D721Med (cell line): ENCODE measurements at regions not wholly inside any gene's neighbourhood (a gene's known extent, or its start where the extent isn't known, plus 50 kb on each side); places are given as distances from the start of the nearest gene placed in this dataset.

Source experiments
- DNase-seq: peaks from one replicate; pipeline ENCODE4 v3.0.0; 2011; ENCODE audit warnings: low spot score; ENCODE audit not compliant: insufficient read length
- FAIRE-seq: peaks from 2 replicates; lab custom pipeline; 2011; peaks lifted over from hg19 to GRCh38; lab: Jason Lieb, UNC
- TF ChIP-seq, protein P1 (sequence below): IDR thresholded peaks from 2 replicates; pipeline ENCODE4 v1.5.1; 2012; ENCODE audit warnings: mild to moderate bottlenecking, control low read depth; ENCODE audit not compliant: insufficient read depth; ENCODE audit errors: missing control alignments

DNA sequence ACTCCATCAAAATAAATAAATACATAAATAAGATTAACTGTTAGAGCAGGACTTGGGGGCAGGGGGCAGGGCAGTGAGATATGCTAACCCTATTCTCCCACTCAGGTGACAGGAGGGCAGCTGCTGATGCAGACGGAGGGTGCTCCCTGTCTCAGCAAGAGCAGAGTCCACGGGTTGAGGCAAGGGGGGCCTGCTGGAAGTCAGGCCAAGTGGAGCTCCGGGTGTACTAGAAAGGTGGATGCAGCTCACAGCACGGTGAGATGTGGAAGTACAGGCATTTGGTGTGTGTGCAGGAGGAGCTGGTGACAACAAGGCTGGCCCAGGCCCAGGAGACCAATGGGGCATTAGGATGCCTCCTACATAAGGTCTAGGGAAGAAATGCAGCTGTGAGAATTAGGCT lies 467.3 kb upstream of the B3GAT1 start:
- FAIRE-seq (no peak), DNase-seq (no peak)
- TF ChIP-seq, protein P1, sequence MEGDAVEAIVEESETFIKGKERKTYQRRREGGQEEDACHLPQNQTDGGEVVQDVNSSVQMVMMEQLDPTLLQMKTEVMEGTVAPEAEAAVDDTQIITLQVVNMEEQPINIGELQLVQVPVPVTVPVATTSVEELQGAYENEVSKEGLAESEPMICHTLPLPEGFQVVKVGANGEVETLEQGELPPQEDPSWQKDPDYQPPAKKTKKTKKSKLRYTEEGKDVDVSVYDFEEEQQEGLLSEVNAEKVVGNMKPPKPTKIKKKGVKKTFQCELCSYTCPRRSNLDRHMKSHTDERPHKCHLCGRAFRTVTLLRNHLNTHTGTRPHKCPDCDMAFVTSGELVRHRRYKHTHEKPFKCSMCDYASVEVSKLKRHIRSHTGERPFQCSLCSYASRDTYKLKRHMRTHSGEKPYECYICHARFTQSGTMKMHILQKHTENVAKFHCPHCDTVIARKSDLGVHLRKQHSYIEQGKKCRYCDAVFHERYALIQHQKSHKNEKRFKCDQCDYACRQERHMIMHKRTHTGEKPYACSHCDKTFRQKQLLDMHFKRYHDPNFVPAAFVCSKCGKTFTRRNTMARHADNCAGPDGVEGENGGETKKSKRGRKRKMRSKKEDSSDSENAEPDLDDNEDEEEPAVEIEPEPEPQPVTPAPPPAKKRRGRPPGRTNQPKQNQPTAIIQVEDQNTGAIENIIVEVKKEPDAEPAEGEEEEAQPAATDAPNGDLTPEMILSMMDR, result no peak

DNA sequence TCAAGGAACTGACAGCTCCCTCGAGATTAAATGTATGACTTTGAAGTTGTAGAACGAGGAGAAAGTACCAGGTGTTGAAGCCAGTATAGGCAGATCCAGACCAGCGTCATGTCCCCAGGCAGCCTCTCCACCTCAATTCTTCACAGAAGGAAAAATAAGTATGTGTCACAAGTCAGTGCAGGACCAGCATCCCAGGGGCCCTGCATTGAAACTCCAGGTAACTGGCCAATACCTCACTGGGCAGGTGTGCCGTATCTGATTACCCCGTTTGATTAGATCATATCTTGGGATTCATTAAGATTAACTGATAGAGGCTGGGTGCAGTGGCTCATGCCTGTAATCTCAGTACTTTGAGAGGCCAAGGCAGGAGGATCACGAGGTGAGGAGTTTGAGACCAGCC lies 466.7 kb upstream of the B3GAT1 start:
- DNase-seq (no peak), FAIRE-seq (no peak)
- TF ChIP-seq, protein P1, result no peak

DNA sequence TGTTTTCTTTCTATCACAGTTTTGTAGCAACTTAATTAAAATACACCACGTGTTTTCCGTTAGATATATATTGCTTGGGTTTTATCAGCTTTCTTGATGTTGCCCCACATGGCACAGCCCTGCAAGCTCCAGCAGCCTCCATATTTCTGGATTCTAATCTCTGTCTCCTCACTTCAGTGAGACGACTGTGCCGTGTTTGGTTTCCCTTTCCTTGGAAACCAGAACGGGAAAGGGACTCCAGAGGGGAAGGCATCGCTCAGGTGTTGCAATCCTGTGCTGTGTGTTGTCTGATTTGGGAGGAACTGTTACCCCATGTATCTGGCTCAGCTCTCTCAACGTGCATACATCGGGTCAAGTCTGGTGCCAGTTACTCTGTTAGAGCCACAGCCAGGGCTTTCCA lies 464.2 kb upstream of the B3GAT1 start:
- TF ChIP-seq, protein P1, result no peak
- no peak for FAIRE-seq
- DNase-seq, result no peak

DNA sequence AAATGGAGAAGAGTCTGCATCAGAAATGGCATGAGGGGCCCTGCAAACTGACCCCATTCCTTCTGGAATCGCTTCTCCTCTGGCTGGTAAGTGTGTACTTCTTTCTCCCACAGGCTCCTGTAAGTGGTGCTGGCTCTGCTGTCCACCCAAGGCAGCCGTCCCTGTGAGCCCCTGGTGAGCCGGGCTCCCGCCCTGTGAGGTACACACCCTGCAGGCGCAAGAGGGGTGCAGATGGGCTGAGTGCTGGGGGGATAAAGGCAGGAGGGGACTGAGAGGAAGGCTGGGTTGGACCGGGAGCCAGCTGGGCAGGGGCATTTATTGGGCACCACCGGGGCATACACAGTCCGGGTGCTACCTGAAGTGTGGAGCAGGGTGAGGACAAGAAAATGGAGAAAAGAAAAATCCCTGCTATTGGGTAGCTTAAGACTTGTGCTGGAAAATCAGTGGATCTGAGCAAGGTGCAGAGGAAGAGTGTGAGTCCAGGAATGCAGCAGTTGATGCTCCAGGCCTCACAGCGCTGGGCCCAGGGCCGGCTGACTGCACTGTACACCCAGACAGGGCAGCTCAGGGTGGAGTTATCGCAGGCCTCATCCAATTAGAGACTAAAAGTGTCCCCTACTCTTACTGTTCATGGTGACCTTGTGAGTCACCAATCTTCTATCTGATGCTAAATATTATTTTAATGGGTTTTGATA lies 455.1 kb upstream of the B3GAT1 start:
- FAIRE-seq (no peak), DNase-seq (no peak)
- TF ChIP-seq, protein P1, result no peak

DNA sequence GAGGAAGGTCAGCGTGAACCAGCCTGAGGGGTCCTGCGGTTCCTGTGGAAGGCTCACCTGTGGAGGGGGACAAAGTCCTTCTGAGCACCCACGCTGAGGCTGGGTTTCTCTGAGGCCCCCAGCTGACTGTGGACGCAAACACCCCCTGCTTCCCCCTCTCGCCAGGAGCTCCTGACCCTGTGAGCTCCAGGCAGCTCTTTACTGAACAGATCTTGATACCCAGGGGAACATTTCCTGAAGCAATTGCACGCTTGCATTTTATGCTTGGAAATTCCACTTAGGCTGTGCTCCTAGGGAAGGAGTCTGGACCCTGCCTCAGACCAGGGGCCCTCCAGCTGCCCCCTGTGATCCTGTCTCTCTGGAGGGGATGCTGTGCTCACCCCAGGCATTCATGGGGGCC lies 454.2 kb upstream of the B3GAT1 start:
- TF ChIP-seq, protein P1, result no peak
- no peak for FAIRE-seq
- no peak for DNase-seq

DNA sequence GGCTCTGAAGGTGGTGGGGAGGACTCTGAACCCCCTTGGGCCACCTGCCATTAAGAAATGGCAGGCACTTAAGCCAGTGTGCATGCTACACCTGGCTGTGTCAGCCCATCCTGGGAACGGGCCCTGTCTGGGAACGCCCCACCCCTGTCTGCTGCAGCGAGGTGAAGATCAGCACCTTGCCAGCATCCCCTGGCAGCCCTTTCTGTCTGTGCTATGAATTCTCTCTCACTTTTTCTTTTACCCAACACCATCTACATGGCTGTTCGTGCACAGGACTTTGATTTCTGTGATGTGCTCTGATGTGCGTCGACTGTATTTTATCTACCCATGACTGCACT lies 452.9 kb upstream of the B3GAT1 start:
- FAIRE-seq (no peak), DNase-seq (no peak)
- TF ChIP-seq, protein P1, result no peak

DNA sequence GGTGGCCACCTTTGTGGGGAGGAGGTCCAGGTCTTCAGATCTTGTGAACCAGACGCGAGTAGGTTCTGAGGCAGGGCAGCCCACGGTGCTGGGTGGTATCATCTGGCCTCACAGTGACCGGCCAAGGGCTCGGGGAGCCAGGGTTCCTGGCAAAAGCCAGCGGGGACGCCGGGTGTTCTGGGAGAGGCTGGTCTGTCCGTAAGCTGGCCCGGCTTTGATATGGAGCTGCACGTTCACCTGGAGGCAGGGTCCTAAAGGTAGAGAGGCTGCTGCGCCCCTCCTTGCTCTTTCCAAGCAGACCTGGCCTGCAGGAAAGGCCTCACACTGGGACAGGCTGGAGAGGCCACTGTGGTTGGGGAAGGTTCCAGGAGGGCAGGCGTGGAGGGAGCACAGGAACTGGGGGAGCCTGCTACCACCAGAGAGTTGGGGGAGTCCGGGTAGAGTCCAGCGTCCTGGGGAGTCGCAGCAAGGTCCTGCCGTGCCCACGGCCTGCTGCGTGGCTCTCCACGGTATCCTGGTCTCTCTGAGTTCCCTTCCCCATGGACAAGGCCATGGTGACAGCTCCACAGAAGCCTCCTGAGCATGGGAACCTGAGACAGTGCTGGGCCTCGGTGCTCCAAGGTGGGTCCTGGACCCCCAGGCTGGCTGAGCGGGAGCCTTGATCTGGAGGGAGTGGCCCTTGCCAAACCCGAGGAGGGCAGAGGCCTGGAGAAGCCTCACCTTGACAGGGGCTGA lies 452.4 kb upstream of the B3GAT1 start:
- TF ChIP-seq, protein P1, result no peak
- FAIRE-seq, result no peak
- no peak for DNase-seq
